Natural killer cell (primary cell): ENCODE measurements at regions not wholly inside any gene's neighbourhood (a gene's known extent, or its start where the extent isn't known, plus 50 kb on each side); places are given as distances from the start of the nearest gene placed in this dataset.
"Not testable (repeated sequence)": the region's sequence is repeated elsewhere in the genome, so short reads cannot be mapped to it uniquely, and the experiment has no call there.

Experiments used
- ATAC-seq, 3 donors: fragments of 150-1000 bp in 2 of 3; fragments of 200-7000 bp in 1 of 3; cut with Tn5 transposase; 1 replicate in 1 of 3; 2 replicates in 2 of 3; pipeline ENCODE4 v1.10.0; 2021; ENCODE audit warnings: mild to moderate bottlenecking in 2 of 3, moderate library complexity in 2 of 3
- DNase-seq, 2 donors: peaks; one replicate each; pipeline versions ENCODE4 v3.0.0 to v3.0.0-alpha.2; 2013 to 2021; ENCODE audit warnings: mixed read lengths in 1 of 2
- H3K27ac ChIP-seq: one replicate; pipeline ENCODE4 v1.5.1; 2013; ENCODE audit warnings: mild to moderate bottlenecking, low read length
- H3K27me3 ChIP-seq: one replicate; pipeline ENCODE4 v1.6.1; 2013; ENCODE audit warnings: low read length; ENCODE audit not compliant: control insufficient read depth, insufficient read depth
- H3K36me3 ChIP-seq: one replicate; pipeline ENCODE4 v1.6.1; 2013; ENCODE audit warnings: low read length; ENCODE audit not compliant: control insufficient read depth, insufficient read depth
- H3K4me1 ChIP-seq: one replicate; pipeline ENCODE4 v1.6.1; 2013; ENCODE audit warnings: low read length; ENCODE audit not compliant: control insufficient read depth, insufficient read depth
- H3K4me3 ChIP-seq: one replicate; pipeline ENCODE4 v1.5.1; 2013; ENCODE audit warnings: low read length
- H3K9me3 ChIP-seq: one replicate; pipeline ENCODE4 v1.6.1; 2013; ENCODE audit warnings: low read length; ENCODE audit not compliant: control insufficient read depth, insufficient read depth
- H3K27ac Mint-ChIP-seq, 2 donors: one replicate each; pipeline ENCODE4 v1.8.0; 2022; ENCODE audit warnings: mild to moderate bottlenecking in 2 of 2, mixed read lengths in 2 of 2, moderate library complexity in 1 of 2
- H3K27me3 Mint-ChIP-seq, 2 donors: one replicate each; pipeline ENCODE4 v1.8.0; 2022; ENCODE audit warnings: low read depth in 2 of 2, mixed read lengths in 2 of 2
- H3K36me3 Mint-ChIP-seq: one replicate; pipeline ENCODE4 v1.8.0; 2022; ENCODE audit warnings: mixed read lengths
- H3K4me1 Mint-ChIP-seq, 2 donors: one replicate each; pipeline ENCODE4 v1.8.0; 2022; ENCODE audit warnings: mixed read lengths in 2 of 2
- H3K4me3 Mint-ChIP-seq: one replicate; pipeline ENCODE4 v1.8.0; 2022; ENCODE audit warnings: mild to moderate bottlenecking, moderate library complexity, mixed read lengths
- H3K9me3 Mint-ChIP-seq, 2 donors: one replicate each; pipeline ENCODE4 v1.8.0; 2022; ENCODE audit warnings: mixed read lengths in 2 of 2
- WGBS: methylation state at CpG from one replicate; pipeline ENCODE4 v1.1.7; 2013; ENCODE audit warnings: missing lambda C conversion rate; ENCODE audit not compliant: insufficient coverage; 5-methylcytosine and 5-hydroxymethylcytosine counted together
- intact Hi-C: fragments of 100-400 bp; cut with micrococcal nuclease; formaldehyde crosslinking; loops from one replicate; pipeline ENCODE4 v1.14.2; 2022
- TF ChIP-seq, protein P1 (sequence below): fragments of 200-600 bp; IDR thresholded peaks from one replicate; pipeline ENCODE4 v1.8.0; 2022; ENCODE audit warnings: antibody characterized with exemption

DNA sequence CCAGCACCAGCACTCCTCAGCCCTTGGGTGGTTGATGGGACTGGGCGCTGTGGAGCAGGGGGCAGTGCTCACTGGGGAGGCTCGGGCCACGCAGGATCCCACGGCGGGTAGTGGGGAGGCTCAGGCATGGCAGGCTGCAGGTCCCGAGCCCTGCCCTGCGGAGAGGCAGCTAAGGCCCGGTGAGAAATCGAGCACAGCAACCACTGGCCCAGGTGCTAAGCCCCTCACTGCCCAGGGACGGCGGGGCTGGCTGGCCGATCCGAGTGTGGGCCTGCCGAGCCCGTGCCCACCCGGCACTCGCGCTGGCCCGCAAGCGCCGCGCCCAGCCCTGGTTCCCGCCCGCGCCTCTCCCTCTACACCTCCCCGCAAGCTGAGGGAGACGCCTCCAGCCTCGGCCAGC is 56.0 kb upstream of the ZNF195 start:
- no peaks in the 10 kb centered on the region for H3K9me3 ChIP-seq
- no peak overlapping the region for H3K4me3 Mint-ChIP-seq
- WGBS, result 96% methylated on average over 28 of the region's 28 CpGs
- no peak for ATAC-seq
- no peaks in the 10 kb centered on the region for H3K36me3 ChIP-seq
- DNase-seq, result no peak
- H3K27me3 Mint-ChIP-seq, result peaks cover 8% of the 10 kb centered on the region in 2 donors
- H3K27me3 ChIP-seq, result no peaks in the 10 kb centered on the region
- H3K4me3 ChIP-seq, result no peak overlapping the region
- H3K36me3 Mint-ChIP-seq, result no peaks in the 10 kb centered on the region
- H3K4me1 Mint-ChIP-seq, result peaks cover 5% of the 10 kb centered on the region in 2 donors
- no peaks in the 10 kb centered on the region for H3K9me3 Mint-ChIP-seq
- intact Hi-C loops, result no loop called here
- H3K4me1 ChIP-seq, result no peaks in the 10 kb centered on the region
- H3K27ac Mint-ChIP-seq, result no peak overlapping the region
- TF ChIP-seq, protein P1, sequence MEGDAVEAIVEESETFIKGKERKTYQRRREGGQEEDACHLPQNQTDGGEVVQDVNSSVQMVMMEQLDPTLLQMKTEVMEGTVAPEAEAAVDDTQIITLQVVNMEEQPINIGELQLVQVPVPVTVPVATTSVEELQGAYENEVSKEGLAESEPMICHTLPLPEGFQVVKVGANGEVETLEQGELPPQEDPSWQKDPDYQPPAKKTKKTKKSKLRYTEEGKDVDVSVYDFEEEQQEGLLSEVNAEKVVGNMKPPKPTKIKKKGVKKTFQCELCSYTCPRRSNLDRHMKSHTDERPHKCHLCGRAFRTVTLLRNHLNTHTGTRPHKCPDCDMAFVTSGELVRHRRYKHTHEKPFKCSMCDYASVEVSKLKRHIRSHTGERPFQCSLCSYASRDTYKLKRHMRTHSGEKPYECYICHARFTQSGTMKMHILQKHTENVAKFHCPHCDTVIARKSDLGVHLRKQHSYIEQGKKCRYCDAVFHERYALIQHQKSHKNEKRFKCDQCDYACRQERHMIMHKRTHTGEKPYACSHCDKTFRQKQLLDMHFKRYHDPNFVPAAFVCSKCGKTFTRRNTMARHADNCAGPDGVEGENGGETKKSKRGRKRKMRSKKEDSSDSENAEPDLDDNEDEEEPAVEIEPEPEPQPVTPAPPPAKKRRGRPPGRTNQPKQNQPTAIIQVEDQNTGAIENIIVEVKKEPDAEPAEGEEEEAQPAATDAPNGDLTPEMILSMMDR, result no peak
- H3K27ac ChIP-seq, result no peak overlapping the region

DNA sequence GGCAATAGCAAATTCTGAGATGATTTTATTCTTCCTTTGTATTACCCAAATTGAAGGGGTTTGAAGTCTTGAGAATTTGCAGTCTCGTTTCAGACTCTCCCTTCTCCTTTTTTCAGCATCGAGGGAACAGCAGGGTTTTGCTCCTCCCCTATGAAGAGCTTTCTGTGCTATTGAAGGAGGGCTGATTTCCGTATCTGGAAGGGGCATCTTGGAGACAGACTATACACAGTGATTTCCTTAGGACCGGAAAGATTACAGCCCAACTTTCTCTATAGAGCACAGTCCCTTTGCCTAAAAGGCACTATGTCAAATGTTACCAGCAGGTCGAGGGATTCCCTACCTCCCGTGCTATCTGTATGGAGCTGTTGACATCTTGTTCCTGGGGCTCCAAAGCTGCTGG is 50.2 kb upstream of the ZNF195 start:
- H3K4me3 Mint-ChIP-seq, H3K27me3 ChIP-seq, intact Hi-C loops, H3K36me3 ChIP-seq, H3K27ac Mint-ChIP-seq, H3K9me3 Mint-ChIP-seq, H3K9me3 ChIP-seq, H3K4me1 Mint-ChIP-seq, ATAC-seq, H3K36me3 Mint-ChIP-seq, H3K27ac ChIP-seq, H3K4me1 ChIP-seq, DNase-seq, H3K4me3 ChIP-seq: not testable (repeated sequence)
- 49% methylated on average over 4 of the region's 6 CpGs for WGBS
- peaks cover 7 to 23% of the 10 kb centered on the region in 2 donors for H3K27me3 Mint-ChIP-seq
